ENCODE measurements at regions not wholly inside any gene's neighbourhood (a gene's known extent, or its start where the extent isn't known, plus 50 kb on each side); places are given as distances from the start of the nearest gene placed in this dataset.

DNA sequence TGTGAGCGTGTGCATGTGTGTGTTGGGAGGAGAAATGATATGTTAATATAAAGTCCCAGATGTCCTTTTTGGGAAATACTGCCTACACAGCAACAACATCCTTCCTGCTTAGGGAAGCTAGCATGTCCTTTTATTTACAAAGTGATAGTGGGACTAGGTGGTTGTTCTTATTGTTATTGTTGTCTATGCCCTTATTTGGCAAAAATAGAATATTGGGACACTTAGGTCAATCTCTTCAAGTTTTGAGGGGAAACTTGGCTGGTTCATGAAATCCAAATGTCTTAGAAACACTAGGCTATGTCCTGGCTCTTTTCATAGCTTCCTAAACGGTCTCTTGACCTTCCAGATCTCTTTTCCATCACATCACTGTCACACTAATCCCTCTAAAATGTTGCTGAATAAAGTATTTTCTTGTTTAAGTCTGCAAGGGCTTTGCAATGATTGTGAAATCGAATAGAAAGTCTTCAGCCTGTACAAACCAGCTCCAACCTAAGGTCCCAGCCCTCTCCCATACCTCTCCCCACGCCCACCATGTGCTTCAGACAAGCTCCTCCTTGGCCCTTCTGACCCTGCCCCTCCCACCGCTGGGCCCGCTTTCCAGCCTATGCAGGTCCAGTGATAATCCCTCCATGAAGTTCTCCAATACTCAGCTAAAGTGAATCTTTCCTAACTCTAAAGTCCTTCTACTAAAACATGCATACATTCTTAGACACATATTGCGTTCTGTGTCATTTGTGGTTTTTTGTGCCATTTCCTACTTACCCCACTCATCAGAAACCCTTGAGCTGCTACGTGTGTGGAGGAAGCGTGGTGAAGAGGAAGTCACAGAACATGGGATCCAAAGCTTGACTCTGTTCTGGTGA is 205.1 kb downstream of the LY86 start:
- no TSS peak for BruUV-seq (replicated peaks)
- peaks cover 0 to 16% of the 10 kb centered on the region in 2 experiments; a peak in 4 of 5 replicates for H3K4me1 ChIP-seq (replicated peaks in 1 of 2; ENCODE audit: control insufficient read depth in 2 of 2, insufficient read depth in 2 of 2, low read length in 2 of 2)
- FAIRE-seq: no peak
- H3K79me2 ChIP-seq (ENCODE audit: control insufficient read depth, insufficient read depth, low read length): no peaks in the 10 kb centered on the region
- ChIA-PET CTCF (ENCODE audit: low intra/inter-chr PET ratio) (no interaction called here), POLR2A (interaction anchor here (0.6 to 2.5 kb wide), 5 partner anchors 9 to 247 kb away, joined by 3 to 9 read pairs (median 4); no protein-coding TSS in a partner anchor)
- no peak overlapping the region for H3K27ac ChIP-seq (ENCODE audit: extremely low read depth, low read depth, low read length)
- no peak overlapping the region for H2AFZ ChIP-seq (ENCODE audit: low read depth, low read length)
- H3K9me3 ChIP-seq (replicated peaks; ENCODE audit: control insufficient read depth, insufficient read depth, low read depth, low read length): no peaks in the 10 kb centered on the region
- in situ Hi-C loops (cut with MboI) (no loop called here), intact Hi-C loops (cut with micrococcal nuclease) (no loop called here)
- H4K20me1 ChIP-seq (replicated peaks; ENCODE audit: control insufficient read depth, insufficient read depth, low read length): peaks cover 3% of the 10 kb centered on the region; the same call in 1 of the 2 replicates
- TF ChIP-seq FOXJ2 (tag; IDR thresholded peaks at IDR 0.05) (no peak), CEBPB (tag; IDR thresholded peaks at IDR 0.05) (peak; percentile 75), RBM34 (IDR thresholded peaks at IDR 0.05; ENCODE audit: borderline replicate concordance, insufficient read depth, low read length) (no peak), GABPA (tag; conservative IDR thresholded peaks at IDR 0.05; ENCODE audit: low read depth) (no peak), TGIF2 (CRISPR knock-in tag; IDR thresholded peaks at IDR 0.05) (peak; percentile 30; the same call in 1 of the 2 replicates), RBM17 (IDR thresholded peaks at IDR 0.05; ENCODE audit: borderline replicate concordance, low read depth, low read length) (no peak), CEBPG (CRISPR knock-in tag; IDR thresholded peaks at IDR 0.05) (no peak), CEBPG (tag; conservative IDR thresholded peaks at IDR 0.05 in 1 of 2, IDR thresholded peaks at IDR 0.05 in 1 of 2) (peak in 1 of 2 experiments; percentile 56; a peak in 1 of 4 replicates), SRF (CRISPR knock-in tag; IDR thresholded peaks at IDR 0.05) (peak in 1 of 2 experiments; percentile 89; a peak in 1 of 4 replicates)
- TF ChIP-seq, protein P1, sequence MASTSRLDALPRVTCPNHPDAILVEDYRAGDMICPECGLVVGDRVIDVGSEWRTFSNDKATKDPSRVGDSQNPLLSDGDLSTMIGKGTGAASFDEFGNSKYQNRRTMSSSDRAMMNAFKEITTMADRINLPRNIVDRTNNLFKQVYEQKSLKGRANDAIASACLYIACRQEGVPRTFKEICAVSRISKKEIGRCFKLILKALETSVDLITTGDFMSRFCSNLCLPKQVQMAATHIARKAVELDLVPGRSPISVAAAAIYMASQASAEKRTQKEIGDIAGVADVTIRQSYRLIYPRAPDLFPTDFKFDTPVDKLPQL (IDR thresholded peaks at IDR 0.05; ENCODE audit: extremely low read depth, insufficient read length): no peak
- H3K4me2 ChIP-seq (ENCODE audit: insufficient read depth, low read length): no peak overlapping the region; the same call in 1 of the 2 replicates
- ATAC-seq: no peak
- H3K4me3 ChIP-seq: no peak overlapping the region
- no peaks in the 10 kb centered on the region for H3K36me3 ChIP-seq (ENCODE audit: control insufficient read depth, insufficient read depth, low read length)
- WGBS (ENCODE audit: insufficient coverage, low coverage, missing lambda C conversion rate): 42% methylated on average over 9 of the region's 9 CpGs
- no peaks in the 10 kb centered on the region for H3K9me1 ChIP-seq (ENCODE audit: control insufficient read depth, insufficient read depth, low read length)
- no peaks in the 10 kb centered on the region for H3K27me3 ChIP-seq (ENCODE audit: control insufficient read depth in 2 of 2, insufficient read depth in 2 of 2, low read length in 2 of 2)
- no peak for DNase-seq (ENCODE audit: extremely low read depth in 1 of 4, low spot score in 3 of 4)
- H3K9ac ChIP-seq (ENCODE audit: insufficient read depth in 1 of 2, low read depth in 2 of 2, low read length in 2 of 2): no peak overlapping the region

All from K562 (cell line).